ENCODE measurements at regions not wholly inside any gene's neighbourhood (a gene's known extent, or its start where the extent isn't known, plus 50 kb on each side); places are given as distances from the start of the nearest gene placed in this dataset.

DNA sequence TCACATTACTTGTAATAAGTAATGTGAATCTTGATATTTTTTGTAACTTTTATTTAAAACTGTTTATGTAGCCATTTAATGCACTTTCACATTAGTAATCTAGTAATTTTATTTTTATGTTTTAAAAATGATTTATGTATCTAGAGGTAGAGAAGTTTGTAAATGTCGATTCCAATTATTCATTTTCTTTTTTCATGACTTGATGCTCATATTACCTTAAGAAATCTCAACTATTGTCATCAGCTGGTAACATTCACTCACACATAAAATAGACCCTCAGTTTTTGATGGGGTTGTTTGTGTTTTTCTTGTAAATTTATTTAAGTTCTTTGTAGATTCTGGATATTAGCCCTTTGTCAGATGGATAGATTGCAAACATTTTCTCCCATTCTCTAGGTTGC, 351.7 kb upstream of the CDH7 start:
- DNase-seq = no peak

DNA sequence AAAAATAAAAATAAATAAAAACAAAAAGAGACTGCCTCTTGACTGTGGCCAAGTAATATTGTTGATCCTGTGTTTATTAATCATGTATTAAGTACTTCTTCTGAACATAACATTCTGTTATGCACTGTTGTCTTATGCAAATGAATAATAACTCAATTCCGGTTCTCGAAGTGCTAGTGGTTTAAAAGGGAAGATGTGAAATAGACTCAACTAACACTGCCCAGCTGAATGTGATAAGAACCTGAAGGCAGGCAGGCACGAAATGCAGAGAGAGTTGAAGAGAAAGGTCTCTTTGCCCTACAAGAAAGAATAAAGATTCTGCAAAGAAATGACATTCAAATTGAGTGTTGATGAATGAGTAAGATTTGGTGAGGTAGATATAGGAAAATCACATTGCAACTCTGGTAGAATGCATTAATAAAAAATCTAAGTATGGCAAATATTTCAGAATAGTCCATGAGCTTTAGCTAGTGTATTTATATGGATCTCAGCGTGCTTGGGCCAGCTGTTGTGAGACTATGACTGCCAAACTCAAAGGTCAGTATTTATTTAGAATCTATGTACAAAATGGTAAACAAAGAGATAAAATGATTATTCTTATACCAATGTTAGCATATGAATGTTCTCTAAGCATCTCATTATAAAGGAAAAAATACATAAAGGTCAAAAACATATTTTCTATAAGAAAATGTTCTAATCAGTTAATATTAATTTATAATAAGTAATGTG, 352.3 kb upstream of the CDH7 start:
- DNase-seq = no peak

DNA sequence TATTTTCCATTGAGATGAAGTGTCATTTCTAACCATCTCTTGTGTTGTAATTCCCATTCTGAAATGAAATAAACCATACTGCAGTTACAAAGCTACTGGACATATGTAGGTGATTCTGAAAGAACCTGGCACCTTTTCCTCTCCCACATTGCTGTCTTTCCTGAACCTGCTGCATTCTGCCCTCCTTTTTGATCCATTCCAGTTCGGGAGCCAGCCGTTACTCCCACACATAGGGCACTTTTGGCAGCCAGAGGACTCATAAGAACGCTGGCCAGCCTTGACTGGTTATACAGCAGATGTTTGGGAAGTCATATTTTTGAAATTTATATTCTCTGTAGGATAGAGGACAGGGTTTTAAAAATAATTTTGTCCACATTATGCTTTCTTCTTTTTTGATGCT, 369.8 kb upstream of the CDH7 start:
- DNase-seq = no peak

DNA sequence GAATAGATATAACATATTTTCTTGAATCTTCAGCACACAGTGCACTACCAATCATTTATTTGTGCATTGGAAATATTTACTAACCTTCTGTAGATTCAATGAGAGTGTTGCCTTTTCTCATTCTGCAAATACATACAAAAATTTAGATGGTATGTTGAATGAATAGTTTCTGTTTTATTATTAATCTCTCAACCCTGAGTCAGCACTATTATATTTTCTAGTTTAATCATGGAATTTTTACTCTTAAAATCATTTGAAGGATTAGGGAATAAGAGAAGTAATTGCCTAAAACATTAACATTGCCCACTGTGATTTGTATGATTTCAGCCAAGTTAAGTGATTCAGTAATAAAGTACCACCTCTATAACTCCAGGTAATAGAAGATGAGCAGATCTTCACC, 370.2 kb upstream of the CDH7 start:
- DNase-seq = no peak

DNA sequence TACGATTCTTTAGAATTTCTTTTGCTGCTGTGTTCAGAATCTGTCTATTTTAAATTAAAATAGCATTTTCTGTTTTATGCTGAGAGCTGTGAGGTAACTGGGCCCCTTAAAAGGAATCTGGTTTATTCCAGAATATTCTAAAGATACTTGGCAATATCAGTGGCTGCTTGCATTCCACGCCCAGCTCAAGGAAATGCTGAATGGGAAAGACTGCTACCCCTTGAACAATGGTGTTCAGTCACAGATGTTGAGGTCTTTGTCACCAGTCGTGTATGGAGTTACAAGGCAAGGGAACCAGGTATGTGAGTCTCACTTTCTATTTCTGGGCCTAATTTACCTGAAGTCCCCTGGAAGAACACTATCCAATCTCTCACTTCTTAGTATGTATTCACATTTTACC, 377.9 kb upstream of the CDH7 start:
- no peak for DNase-seq

DNA sequence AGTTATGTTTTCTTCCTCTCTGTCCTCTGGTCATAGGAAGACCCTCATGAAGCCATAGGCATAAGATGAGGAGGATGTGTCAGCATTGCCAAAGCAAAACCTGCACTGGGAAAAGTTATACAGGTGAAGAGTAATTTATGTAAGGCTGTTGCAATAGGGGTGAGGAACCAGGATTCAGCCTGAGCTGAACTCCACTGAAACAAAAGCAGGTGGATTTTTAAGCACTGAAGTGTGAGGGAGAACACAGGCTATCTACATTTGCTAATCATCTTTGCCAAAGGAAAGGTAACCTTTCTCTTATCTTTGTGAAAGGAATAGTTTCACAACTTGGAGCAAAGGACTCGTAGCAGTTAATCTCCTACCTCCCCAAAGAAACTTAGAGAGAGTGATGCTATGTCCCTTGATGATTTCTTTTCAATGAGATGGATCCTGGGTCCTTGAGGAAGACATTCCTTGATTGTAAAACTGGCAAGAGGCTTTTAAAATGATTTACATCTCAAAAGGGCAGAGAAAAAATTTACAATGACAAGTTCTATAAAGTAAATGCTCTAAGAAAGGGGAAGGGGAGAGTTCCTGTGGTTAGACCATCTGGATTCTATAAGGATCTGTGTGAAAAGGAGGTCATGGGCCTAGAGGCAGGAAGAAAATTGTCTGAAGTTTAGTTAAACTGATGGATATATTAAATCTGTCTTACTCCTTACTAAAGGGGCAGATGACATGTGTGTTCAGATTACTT, 385.4 kb upstream of the CDH7 start:
- DNase-seq = no peak

DNA sequence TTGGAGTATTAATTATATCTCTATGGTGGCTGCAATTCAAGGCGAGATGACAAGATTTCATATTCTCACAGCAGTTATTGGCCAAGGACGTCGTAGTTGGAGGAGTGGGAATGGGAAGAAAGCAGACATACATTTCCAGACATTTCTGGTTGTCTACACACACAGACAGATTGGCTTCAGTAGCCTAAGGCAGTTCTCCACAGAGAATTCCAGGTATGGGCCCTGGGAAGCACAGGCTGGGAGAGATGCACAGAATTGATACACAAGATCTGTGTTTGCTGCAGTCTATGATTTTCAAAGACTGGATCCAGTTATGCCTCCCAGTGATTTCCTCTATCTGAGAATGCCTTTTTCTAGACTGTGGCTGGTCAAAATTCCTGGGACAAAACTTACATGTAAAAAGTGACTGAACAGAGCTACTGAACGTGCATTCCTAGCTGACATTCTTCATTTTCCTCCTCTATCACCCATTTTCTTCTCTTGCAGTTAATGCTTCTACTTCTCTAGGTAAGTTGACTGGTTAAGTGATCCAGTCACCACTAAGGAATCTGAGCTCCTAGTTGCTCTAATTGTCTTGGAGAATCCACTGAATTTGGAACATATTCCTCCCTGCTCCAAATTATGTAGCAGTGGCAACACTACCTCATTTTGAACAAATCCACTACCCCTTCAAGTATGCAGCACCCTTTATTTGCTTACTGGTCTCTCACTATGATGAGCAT, 386.7 kb upstream of the CDH7 start:
- DNase-seq = no peak

DNA sequence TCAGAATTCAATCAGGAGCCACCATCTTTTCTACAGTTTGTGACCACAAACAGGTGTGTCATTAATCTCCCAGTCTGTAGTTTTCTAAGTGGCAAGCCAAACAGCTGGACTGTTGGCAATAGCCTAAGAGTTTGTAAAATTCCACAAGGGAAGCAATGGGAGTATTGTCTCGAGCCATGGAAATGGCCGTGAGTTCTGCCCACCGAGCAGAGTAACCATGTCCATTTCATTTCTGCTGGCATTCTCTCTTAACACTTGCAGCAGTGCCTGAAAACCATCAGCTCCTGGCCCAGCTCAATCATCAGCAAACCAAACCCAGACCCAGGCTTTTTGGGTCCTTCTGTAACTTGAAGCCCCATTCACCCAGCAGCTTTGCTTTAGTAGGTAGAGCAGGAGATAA, 387.8 kb upstream of the CDH7 start:
- no peak for DNase-seq

DNA sequence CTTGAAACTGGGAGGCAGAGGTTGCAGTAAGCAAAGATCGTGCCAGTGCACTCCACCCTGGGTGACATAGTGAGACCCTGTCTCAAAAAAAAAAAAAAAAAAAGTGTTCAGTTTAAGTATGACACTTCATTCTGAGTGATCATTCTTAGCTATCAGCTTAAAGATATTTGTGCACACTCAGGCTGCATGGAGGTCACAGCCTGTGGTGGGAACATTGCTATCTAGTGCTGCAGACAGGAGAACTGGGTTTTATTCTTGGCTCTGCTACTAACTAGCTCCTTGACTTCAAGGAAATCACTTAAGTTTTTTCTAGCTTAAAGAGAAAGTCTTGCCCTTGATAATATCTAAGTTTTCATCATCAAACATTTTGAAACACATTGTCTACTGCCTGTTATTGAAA, 391.3 kb upstream of the CDH7 start:
- no peak for DNase-seq

DNA sequence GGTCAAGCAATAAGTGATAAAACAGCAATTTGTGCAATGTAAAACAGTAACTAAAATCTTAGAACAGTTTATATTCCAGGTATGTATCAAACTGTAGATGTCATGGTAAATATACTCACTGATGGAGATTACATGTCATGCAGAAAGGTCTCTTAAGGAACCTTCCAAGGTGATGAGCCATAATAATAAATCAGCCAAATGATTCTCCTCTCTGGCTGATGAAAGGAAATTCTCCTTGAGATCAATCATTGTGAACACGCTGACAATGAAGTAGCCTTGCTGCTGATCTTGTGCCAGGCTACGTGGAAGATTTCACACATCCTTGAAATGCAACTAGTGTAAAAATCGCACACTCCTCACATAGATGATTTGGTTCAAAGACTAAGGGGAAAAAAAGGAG, 392.5 kb upstream of the CDH7 start:
- DNase-seq = no peak

DNA sequence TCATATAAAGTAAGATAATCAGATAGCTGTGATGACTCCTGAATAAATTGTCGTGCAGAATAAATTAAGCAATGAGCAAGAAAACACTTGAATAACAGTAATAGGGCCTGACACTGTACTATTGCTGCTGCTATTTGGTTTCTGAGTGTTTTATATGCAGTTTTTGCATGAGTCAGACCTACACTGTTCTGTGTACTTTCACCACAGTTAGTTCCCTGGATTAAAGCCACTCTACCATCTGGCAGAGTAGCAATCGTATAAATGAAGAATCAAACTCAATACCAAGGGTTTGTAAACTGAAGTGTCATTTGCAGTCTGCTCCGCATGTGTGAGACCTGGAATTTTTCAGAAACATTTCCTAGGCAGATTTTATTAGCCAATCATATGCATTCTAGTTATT, 398.6 kb upstream of the CDH7 start:
- no peak for DNase-seq

DNA sequence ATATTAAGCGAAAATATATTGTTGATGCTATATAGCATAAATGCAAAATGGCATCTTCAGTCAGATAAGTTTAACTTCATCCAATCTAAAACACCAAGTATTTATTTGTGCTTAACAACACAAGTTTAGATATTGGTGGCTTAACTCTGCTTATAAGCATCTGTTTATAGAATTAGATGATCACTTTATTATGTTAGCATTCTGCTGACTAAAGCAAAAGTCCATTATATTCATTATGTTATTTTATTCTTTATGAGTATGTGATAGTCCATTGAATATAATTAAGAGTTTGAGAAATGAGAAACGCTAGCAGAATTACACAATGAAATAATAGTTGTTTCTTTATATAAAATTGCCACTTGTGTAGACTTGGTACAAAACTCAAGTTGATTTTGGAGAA, 401.2 kb upstream of the CDH7 start:
- DNase-seq = no peak

DNA sequence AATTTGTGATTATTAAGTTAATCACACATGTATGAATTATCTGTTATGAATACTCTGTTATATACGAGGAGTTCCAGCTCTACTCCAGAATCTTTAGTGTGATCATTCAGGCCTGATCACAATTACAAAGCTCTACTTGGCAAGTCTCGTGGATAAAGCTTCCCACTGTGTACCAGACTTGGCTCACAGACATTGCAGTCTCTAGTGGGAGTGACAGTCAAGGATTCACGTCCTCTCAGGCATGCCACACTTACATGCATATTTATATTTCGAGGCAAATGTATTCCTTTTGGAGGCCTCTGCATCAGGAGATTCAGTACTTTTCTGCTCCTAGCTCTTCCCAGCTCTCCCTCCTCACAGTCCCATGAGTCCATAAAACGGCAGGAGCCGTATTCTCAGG, 403.4 kb upstream of the CDH7 start:
- DNase-seq = no peak

DNA sequence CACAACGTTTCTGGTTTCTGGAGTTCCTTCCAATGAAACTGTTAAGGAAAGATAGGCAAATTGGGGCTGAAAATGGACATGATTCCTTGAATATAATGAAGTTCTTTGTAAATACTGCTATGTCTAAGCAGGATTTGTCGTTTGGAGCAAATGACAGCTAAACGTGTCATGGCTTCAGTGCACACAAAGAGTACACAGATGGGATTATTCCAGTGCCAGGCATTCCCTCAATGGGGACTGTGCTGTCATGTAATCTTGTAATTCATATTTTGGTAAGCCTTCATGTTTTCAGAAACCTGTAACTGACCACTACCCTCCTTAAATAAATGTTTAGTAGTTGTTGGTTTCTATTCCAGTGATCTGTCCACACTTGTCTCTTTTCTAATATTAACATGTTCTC, 404.7 kb upstream of the CDH7 start:
- no peak for DNase-seq

DNA sequence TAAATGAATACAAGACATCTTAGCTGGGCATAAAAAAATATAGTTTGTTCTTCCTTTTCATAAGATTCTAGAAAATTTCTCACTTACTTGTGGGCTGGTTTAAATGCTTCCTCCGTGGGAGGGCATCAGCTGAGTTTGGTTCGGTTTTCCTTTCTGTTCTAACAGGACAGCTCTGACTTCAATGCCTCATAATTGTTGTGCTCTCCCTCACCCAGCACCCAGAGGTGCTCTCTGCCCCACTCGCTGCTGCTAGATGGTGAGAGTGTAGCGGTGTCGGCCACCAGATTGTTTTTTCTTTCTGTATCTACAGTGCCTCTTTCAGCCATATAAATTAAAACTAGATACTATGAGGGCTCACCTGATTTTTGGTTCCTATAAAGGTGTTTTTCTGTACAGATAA, 407.2 kb upstream of the CDH7 start:
- DNase-seq = no peak

DNA sequence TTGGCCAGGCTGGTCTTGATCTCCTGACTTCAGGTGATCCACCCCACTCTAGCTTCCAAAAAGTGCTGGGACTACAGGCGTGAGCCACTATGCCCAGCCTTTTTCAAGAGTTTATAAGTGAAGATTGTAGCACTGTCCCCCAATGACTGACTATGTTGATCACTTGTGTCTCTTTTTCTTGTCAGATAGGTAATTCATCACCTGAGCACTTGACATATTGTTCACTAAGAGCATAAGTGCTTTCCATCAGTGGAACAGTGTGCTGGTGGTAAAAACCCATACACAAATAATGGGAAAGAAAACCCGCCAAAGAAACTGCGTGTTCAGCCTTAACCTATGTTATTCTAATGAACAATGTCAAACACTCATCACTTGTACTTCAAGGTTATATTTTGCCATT, 414.4 kb upstream of the CDH7 start:
- DNase-seq = peak; percentile 38

DNA sequence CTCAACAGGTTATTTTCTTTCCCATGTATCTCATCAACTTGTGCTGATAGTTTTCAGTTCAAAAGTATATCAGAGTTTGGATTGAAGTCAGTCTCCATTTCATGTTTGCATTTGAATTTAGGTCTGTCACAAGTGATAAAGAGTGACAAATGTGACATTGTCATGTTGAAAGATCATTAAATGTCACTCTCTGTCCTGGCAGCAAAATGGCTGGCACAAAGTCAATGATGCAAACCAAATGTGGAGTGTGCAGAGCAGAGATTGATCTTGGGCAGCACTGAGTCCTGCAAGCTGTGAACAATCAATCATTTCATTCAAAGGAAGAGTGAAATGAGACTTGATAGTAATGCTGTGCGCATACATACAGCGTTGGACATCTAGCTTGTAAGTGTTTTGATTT, 421.8 kb upstream of the CDH7 start:
- DNase-seq = no peak

DNA sequence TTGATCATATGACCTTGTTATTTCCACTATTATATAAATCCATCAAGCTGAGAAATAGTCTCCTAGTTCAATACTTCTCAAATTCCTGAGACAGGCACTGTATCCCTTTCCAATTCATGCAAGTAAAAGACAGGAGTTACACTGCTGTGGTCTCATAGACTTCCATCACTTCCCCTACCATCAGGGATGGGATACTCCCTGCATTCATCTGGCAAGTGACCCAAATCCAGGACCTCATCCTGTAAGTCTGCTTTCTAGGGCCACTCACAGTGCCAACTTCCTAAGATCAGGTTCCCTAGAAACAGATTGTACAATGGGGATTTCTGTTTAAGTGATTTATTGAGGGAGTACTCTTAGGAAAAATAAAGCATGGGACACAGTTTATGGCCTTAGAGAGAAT, 424.0 kb upstream of the CDH7 start:
- DNase-seq = no peak

DNA sequence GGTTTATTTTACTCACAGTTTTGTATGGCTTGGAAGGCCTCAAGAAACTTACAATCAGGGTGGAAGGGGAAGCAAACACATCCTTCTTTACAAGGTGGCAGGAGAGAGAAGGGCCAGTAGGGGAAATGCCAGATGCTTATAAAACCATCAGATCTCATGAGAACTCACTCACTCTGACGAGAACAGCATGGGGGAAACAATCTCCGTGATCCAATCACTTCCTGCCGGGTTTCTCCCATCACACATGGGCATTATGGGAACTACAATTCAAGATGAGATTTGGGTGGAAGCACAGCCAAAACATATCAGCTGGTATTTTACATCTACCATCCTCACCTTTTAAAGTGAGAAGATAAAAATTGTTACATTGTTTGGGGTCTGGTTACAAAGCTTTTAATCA, 427.9 kb upstream of the CDH7 start:
- DNase-seq = no peak

DNA sequence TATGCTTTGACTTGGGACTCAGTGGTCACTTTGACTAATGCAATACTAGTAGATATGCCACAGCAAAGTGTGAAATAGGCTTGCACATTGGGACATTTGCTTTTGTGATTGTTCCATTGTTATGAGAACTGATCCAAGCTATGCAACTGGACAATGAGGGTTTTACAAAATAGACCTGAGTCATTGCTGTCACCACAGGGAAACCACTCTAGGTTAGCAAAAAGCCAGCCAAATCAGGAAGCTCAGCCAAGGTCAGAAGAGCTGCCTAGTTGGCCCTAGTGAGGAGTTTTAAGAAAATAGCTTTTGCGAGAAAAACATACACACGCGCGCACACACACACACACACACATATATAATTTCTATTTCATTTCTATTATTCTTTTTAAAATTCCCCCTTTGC, 452.4 kb upstream of the CDH7 start:
- no peak for DNase-seq

DNA sequence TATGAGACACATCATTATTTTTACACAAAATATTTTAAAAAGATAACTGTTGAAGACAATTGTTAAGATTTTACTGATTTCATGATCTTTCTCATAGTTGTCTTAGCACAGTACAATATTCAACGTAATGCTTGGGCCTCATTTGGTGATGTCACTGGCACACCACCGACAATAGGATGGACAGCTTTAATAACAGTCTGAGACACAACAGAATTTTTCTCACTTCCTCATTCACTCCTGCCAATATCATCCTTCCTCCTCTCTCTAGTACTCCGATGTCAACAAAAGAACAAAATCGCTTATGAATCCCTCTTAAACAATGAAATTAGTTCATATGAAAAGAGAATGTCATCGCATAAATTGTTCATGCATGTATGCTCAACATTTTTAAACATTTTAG, 461.9 kb upstream of the CDH7 start:
- no peak for DNase-seq

DNA sequence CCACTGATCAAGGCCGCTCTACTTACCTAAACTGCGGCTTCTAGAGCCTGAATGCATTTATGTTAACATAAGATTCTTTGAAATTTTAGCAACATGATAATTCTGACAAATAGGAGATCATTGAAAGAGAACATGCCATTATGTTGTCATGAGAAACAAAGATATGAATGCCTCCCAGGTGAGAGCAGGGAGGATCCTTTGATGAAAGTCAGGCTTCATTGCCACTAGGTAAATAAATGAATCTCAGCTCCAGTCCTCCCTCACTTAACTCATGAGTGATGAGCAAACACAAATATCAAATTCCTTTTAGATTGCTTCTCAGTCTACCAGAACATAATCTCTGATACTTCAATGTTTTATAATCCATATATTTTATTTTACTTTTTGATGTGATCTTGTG, 463.2 kb upstream of the CDH7 start:
- DNase-seq = peak; percentile 53

DNA sequence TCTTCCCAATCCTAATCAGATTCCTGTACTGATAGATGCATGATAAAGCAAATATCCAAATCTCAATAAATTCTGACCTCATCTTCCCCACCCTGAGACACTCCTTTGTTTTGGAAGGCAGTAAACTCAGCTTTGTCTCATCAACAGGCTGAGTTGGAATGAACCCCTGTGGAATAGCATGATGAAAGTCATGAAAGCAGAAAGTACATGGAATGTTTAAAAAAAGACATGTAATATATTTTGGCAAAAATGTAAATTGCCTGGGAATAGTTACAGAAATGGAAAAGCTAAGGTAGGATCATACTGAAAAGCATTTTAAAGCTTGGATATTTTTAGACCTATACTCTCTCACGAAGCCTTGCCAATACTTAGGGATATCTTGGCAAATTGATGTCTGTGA, 468.7 kb upstream of the CDH7 start:
- DNase-seq = no peak

DNA sequence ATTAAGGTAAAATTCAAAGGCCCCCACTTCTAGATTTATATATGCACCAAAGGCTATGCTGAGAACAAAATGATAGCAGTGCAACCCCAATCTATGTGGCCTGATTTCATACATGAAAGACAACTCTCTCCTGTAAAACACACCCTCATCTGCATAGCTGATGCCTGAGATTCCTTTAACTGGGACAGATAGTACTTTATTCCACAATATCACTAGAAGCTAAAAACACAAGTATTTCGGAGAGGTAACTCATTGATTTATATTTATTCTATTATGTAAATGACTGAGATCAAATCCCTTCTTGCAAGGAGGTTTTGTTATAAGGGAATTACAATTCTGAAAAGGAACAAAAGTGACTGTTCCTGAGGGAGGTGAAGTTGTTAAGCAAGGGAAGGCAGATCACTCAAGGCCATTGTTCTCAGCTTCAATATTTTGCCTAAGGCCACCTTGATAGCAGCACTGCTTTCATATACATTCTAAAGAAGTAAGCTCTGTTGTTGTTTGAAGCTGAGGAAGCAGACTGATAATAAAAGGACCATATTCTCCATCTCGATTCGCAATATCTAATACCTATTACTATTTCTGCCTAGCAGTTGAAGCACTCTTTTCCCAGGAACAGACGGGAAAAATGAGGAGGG, 471.0 kb upstream of the CDH7 start:
- no peak for DNase-seq

All from NCI-H510A (cell line).